CD14-positive monocyte (primary cell): ENCODE measurements at regions not wholly inside any gene's neighbourhood (a gene's known extent, or its start where the extent isn't known, plus 50 kb on each side); places are given as distances from the start of the nearest gene placed in this dataset.
"Not testable (repeated sequence)": the region's sequence is repeated elsewhere in the genome, so short reads cannot be mapped to it uniquely, and the experiment has no call there.

Experiments used
- DNase-seq, 3 donors: peaks; one replicate each; pipeline ENCODE4 v3.0.0-alpha.2; 2011 to 2022
- H2AFZ ChIP-seq: 2 replicates; pipeline ENCODE4 v1.6.0; 2012; ENCODE audit warnings: mild to moderate bottlenecking, low read depth, low read length, inconsistent platforms; ENCODE audit not compliant: insufficient read depth, poor library complexity, severe bottlenecking
- H3K27ac ChIP-seq, 2 donors: 1 replicate in 1 of 2; 2 replicates in 1 of 2; pipeline ENCODE4 v1.5.1; 2012 to 2013; ENCODE audit warnings: low read length in 2 of 2, control low read depth in 1 of 2, inconsistent platforms in 1 of 2, low read depth in 1 of 2, mild to moderate bottlenecking in 1 of 2
- H3K27me3 ChIP-seq, 2 donors: one replicate each; pipeline versions ENCODE4 v1.6.0 to v1.6.1; 2011 to 2013; ENCODE audit warnings: low read length in 2 of 2; ENCODE audit not compliant: control insufficient read depth in 2 of 2, insufficient read depth in 2 of 2
- H3K36me3 ChIP-seq, 2 donors: replicated peaks in 1 of 2; 1 replicate in 1 of 2; 2 replicates in 1 of 2; pipeline versions ENCODE4 v1.5.1 to v1.6.1; 2012 to 2013; ENCODE audit warnings: low read length in 2 of 2, control low read depth in 1 of 2, inconsistent platforms in 1 of 2, mild to moderate bottlenecking in 1 of 2; ENCODE audit not compliant: insufficient read depth in 2 of 2, control insufficient read depth in 1 of 2
- H3K4me1 ChIP-seq, 2 donors: 1 replicate in 1 of 2; 2 replicates in 1 of 2; pipeline versions ENCODE4 v1.5.1 to v1.6.1; 2012 to 2013; ENCODE audit warnings: low read length in 2 of 2, control low read depth in 1 of 2, inconsistent platforms in 1 of 2, mild to moderate bottlenecking in 1 of 2, moderate library complexity in 1 of 2; ENCODE audit not compliant: insufficient read depth in 2 of 2, control insufficient read depth in 1 of 2
- H3K4me2 ChIP-seq: replicated peaks from 2 replicates; pipeline ENCODE3; 2012; ENCODE audit warnings: low read length, moderate library complexity, mild to moderate bottlenecking; ENCODE audit not compliant: poor library complexity, severe bottlenecking; ENCODE audit errors: extremely low read depth
- H3K4me3 ChIP-seq, 3 experiments: fragments of 200-600 bp in 1 of 3; sonication (generic) in 1 of 3; replicated peaks in 1 of 3; 1 replicate in 2 of 3; 2 replicates in 1 of 3; pipeline ENCODE4 v1.5.1; 2011 to 2013; ENCODE audit warnings: low read length in 3 of 3, mild to moderate bottlenecking in 3 of 3, control low read depth in 2 of 3, low read depth in 2 of 3, inconsistent platforms in 1 of 3, moderate library complexity in 1 of 3
- H3K79me2 ChIP-seq: 2 replicates; pipeline ENCODE4 v1.6.0; 2012; ENCODE audit warnings: mild to moderate bottlenecking, control low read depth, inconsistent platforms, low read length, moderate library complexity; ENCODE audit not compliant: insufficient read depth
- H3K9ac ChIP-seq: 2 replicates; pipeline ENCODE4 v1.6.0; 2017; ENCODE audit warnings: low read length, mild to moderate bottlenecking; ENCODE audit not compliant: insufficient read depth, poor library complexity, severe bottlenecking
- H3K9me3 ChIP-seq, 2 donors: replicated peaks in 1 of 2; 1 replicate in 1 of 2; 2 replicates in 1 of 2; pipeline versions ENCODE4 v1.5.1 to v1.6.1; 2012 to 2013; ENCODE audit warnings: low read length in 2 of 2, control low read depth in 1 of 2; ENCODE audit not compliant: control insufficient read depth in 1 of 2, insufficient read depth in 1 of 2
- H4K20me1 ChIP-seq: 2 replicates; pipeline ENCODE4 v1.6.0; 2012; ENCODE audit warnings: mild to moderate bottlenecking, low read length, control low read depth, moderate library complexity; ENCODE audit not compliant: insufficient read depth
- H3K27ac Mint-ChIP-seq, 7 donors: one replicate each; pipeline ENCODE4 v1.8.0; 2020; ENCODE audit warnings: mild to moderate bottlenecking in 7 of 7, mixed read lengths in 7 of 7, moderate library complexity in 6 of 7, inconsistent platforms in 2 of 7
- H3K27me3 Mint-ChIP-seq, 3 donors: one replicate each; pipeline ENCODE4 v1.8.0; 2021 to 2022; ENCODE audit warnings: low read depth in 3 of 3, mild to moderate bottlenecking in 3 of 3, mixed read lengths in 3 of 3, moderate library complexity in 3 of 3, inconsistent platforms in 1 of 3
- H3K36me3 Mint-ChIP-seq, 2 donors: one replicate each; pipeline ENCODE4 v1.8.0; 2020; ENCODE audit warnings: mixed read lengths in 2 of 2, inconsistent platforms in 1 of 2, mild to moderate bottlenecking in 1 of 2
- H3K4me1 Mint-ChIP-seq: one replicate; pipeline ENCODE4 v1.8.0; 2020; ENCODE audit warnings: mild to moderate bottlenecking, mixed read lengths
- H3K4me3 Mint-ChIP-seq, 2 donors: one replicate each; pipeline ENCODE4 v1.8.0; 2020; ENCODE audit warnings: mild to moderate bottlenecking in 2 of 2, mixed read lengths in 2 of 2, moderate library complexity in 1 of 2
- H3K9me3 Mint-ChIP-seq, 7 donors: one replicate each; pipeline ENCODE4 v1.8.0; 2020 to 2022; ENCODE audit warnings: mixed read lengths in 7 of 7, mild to moderate bottlenecking in 6 of 7, moderate library complexity in 6 of 7, inconsistent platforms in 2 of 7
- CTCF ChIP-seq: fragments of 200-600 bp; IDR thresholded peaks from one replicate; pipeline ENCODE4 v1.8.0; 2022; ENCODE audit warnings: antibody characterized with exemption, mild to moderate bottlenecking
- WGBS: methylation state at CpG from one replicate; pipeline ENCODE4 v1.1.5; 2013; ENCODE audit warnings: missing lambda C conversion rate; ENCODE audit not compliant: insufficient coverage; 5-methylcytosine and 5-hydroxymethylcytosine counted together
- intact Hi-C, 2 donors: fragments of 100-400 bp; cut with micrococcal nuclease; formaldehyde crosslinking; loops; one replicate each; pipeline versions ENCODE4 v1.15.0 to v1.15.1; 2023

- H3K36me3 Mint-ChIP-seq: no peaks in the 10 kb centered on the region
- TF ChIP-seq CTCF: no peak
- Histone ChIP-seq H3K4me1 (no peaks in the 10 kb centered on the region), H3K9ac (no peak overlapping the region), H3K79me2 (no peaks in the 10 kb centered on the region), H3K36me3 (no peaks in the 10 kb centered on the region), H4K20me1 (no peaks in the 10 kb centered on the region), H2AFZ (no peak overlapping the region), H3K27ac (no peak overlapping the region), H3K27me3 (no peaks in the 10 kb centered on the region), H3K9me3 (no peaks in the 10 kb centered on the region), H3K4me3 (no peak overlapping the region), H3K4me2 (no peak overlapping the region)
- no peaks in the 10 kb centered on the region for H3K4me1 Mint-ChIP-seq
- H3K27me3 Mint-ChIP-seq: peaks cover 3 to 5% (median 4%) of the 10 kb centered on the region in 3 donors
- no peak overlapping the region for H3K4me3 Mint-ChIP-seq
- intact Hi-C loops: no loop called here
- H3K27ac Mint-ChIP-seq: no peak overlapping the region
- peaks cover 0 to 5% (median 2%) of the 10 kb centered on the region in 7 donors for H3K9me3 Mint-ChIP-seq
- no peak for DNase-seq
- WGBS: 100% methylated on average over 5 of the region's 9 CpGs
Measured at GRCh38 chr12:131561891-131562684, 148.8 kb upstream of the SFSWAP start.

GRCh38 chr12:131564138-131564727 lies 146.7 kb upstream of the SFSWAP start:
- DNase-seq, intact Hi-C loops, H3K4me2 ChIP-seq, H3K9me3 ChIP-seq, H3K27ac ChIP-seq, H3K27me3 ChIP-seq, H3K4me1 ChIP-seq, H3K4me1 Mint-ChIP-seq, H3K36me3 ChIP-seq, H3K27me3 Mint-ChIP-seq, H2AFZ ChIP-seq, H4K20me1 ChIP-seq, H3K79me2 ChIP-seq, H3K9ac ChIP-seq, H3K4me3 ChIP-seq, H3K9me3 Mint-ChIP-seq, H3K36me3 Mint-ChIP-seq, H3K4me3 Mint-ChIP-seq: not testable (repeated sequence)
- H3K27ac Mint-ChIP-seq: peak overlapping the region in 1 of 7 donors; percentile 23
- 63% methylated on average over 11 of the region's 12 CpGs for WGBS
